Gastroesophageal sphincter (tissue), 3 donors: ENCODE measurements at regions not wholly inside any gene's neighbourhood (a gene's known extent, or its start where the extent isn't known, plus 50 kb on each side); places are given as distances from the start of the nearest gene placed in this dataset.

Experiments used
- POLR2A ChIP-seq, 2 donors: fragments of 450-650 bp; IDR thresholded peaks; one replicate each; pipeline ENCODE4 v1.6.1; 2017; ENCODE audit warnings: antibody characterized with exemption in 2 of 2, mild to moderate bottlenecking in 2 of 2, moderate library complexity in 1 of 2
- POLR2AphosphoS5 ChIP-seq: sonication (generic); formaldehyde crosslinking; IDR thresholded peaks from one replicate; pipeline ENCODE4 v1.6.1; 2017; ENCODE audit warnings: antibody characterized with exemption
- TF ChIP-seq, protein P1 (sequence below), 4 experiments: fragments of 200-600 bp in 2 of 4; fragments of 450-650 bp in 2 of 4; sonication (generic) in 1 of 4; IDR thresholded peaks; one replicate each; pipeline ENCODE4 v1.5.1; 2017 to 2019; ENCODE audit warnings: antibody characterized with exemption in 4 of 4, mild to moderate bottlenecking in 2 of 4, moderate library complexity in 2 of 4

DNA sequence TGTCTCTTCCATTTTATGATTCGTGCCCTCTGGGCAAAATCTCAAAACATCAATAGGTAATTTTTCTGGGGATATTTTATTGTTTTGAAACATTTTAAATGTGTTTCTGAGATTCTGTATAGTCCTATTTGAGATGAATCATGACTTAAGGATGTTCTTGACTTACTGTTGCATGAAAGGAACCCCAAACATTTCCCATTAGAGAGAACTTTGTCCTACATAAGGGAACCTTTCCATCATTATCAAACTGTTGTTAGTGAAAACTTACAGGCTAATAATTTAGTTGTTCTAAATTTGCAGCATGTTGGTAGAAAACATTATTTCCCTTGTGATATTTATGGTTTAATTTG, 523.3 kb downstream of the PPARGC1A start:
- TF ChIP-seq POLR2AphosphoS5 (no peak), POLR2A (IDR thresholded peaks at IDR 0.05) (no peak)
- TF ChIP-seq, protein P1, sequence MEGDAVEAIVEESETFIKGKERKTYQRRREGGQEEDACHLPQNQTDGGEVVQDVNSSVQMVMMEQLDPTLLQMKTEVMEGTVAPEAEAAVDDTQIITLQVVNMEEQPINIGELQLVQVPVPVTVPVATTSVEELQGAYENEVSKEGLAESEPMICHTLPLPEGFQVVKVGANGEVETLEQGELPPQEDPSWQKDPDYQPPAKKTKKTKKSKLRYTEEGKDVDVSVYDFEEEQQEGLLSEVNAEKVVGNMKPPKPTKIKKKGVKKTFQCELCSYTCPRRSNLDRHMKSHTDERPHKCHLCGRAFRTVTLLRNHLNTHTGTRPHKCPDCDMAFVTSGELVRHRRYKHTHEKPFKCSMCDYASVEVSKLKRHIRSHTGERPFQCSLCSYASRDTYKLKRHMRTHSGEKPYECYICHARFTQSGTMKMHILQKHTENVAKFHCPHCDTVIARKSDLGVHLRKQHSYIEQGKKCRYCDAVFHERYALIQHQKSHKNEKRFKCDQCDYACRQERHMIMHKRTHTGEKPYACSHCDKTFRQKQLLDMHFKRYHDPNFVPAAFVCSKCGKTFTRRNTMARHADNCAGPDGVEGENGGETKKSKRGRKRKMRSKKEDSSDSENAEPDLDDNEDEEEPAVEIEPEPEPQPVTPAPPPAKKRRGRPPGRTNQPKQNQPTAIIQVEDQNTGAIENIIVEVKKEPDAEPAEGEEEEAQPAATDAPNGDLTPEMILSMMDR (IDR thresholded peaks at IDR 0.05): no peak
